ENCODE measurements at regions not wholly inside any gene's neighbourhood (a gene's known extent, or its start where the extent isn't known, plus 50 kb on each side); places are given as distances from the start of the nearest gene placed in this dataset.

GRCh38 chr5:42877431-42877830 is 65.7 kb upstream of the SELENOP start:
- H3K79me2 ChIP-seq (ENCODE audit: low read depth) = no peaks in the 10 kb centered on the region
- H3K4me2 ChIP-seq = no peak overlapping the region

GRCh38 chr5:42876375-42876844 is 64.7 kb upstream of the SELENOP start:
- H3K36me3 ChIP-seq (ENCODE audit: low read depth) = no peaks in the 10 kb centered on the region
- H3K4me2 ChIP-seq = no peak overlapping the region
- POLR2A ChIA-PET (ENCODE audit: unreplicated experiment) = no interaction called here
- no peak for DNase-seq
- intact Hi-C loops (cut with micrococcal nuclease; ENCODE audit: unreplicated experiment) = no loop called here
- H3K4me3 ChIP-seq = no peak overlapping the region
- H3K27me3 ChIP-seq (ENCODE audit: insufficient read depth, low read depth) = no peaks in the 10 kb centered on the region
- H2AFZ ChIP-seq = no peak overlapping the region
- no TSS peak for BruUV-seq (replicated peaks)
- no peak overlapping the region for H3K27ac ChIP-seq
- H3F3A ChIP-seq (ENCODE audit: insufficient read depth, low read depth) = no peaks in the 10 kb centered on the region
- 0 out of 2 replicates have a peak, but pooled peaks cover 10% of the 10 kb centered on the region for H3K9me2 ChIP-seq (ENCODE audit: insufficient read depth)
- no peaks in the 10 kb centered on the region for H3K79me2 ChIP-seq (ENCODE audit: low read depth)
- no peaks in the 10 kb centered on the region for H3K4me1 ChIP-seq (replicated peaks; ENCODE audit: insufficient read depth)
- peaks cover 2% of the 10 kb centered on the region; the same call in 1 of the 2 replicates for H3K9me3 ChIP-seq (ENCODE audit: insufficient read depth, low read depth)
- TF ChIP-seq EZH2 (IDR thresholded peaks at IDR 0.05; ENCODE audit: low read depth) = no peak
- TF ChIP-seq CTCF (conservative IDR thresholded peaks at IDR 0.05) = no peak
- CTCF ChIA-PET = no interaction called here
- no peaks in the 10 kb centered on the region for H4K20me1 ChIP-seq (ENCODE audit: insufficient read depth)

More at GRCh38 chr5:42877431-42877830, 65.7 kb upstream of the SELENOP start:
- POLR2A ChIA-PET (ENCODE audit: unreplicated experiment) = no interaction called here
- Histone ChIP-seq H3K9me3 (ENCODE audit: insufficient read depth, low read depth) (no peaks in the 10 kb centered on the region), H3K4me3 (no peak overlapping the region), H3F3A (ENCODE audit: insufficient read depth, low read depth) (no peaks in the 10 kb centered on the region), H3K36me3 (ENCODE audit: low read depth) (no peaks in the 10 kb centered on the region), H2AFZ (no peak overlapping the region), H4K20me1 (ENCODE audit: insufficient read depth) (no peaks in the 10 kb centered on the region), H3K9me2 (ENCODE audit: insufficient read depth) (0 out of 2 replicates have a peak, but pooled peaks cover 10% of the 10 kb centered on the region), H3K4me1 (replicated peaks; ENCODE audit: insufficient read depth) (no peaks in the 10 kb centered on the region), H3K27me3 (ENCODE audit: insufficient read depth, low read depth) (no peaks in the 10 kb centered on the region), H3K27ac (no peak overlapping the region)
- BruUV-seq (replicated peaks) = no TSS peak
- no peak for DNase-seq
- intact Hi-C loops (cut with micrococcal nuclease; ENCODE audit: unreplicated experiment) = no loop called here
- TF ChIP-seq CTCF (conservative IDR thresholded peaks at IDR 0.05) (no peak), EZH2 (IDR thresholded peaks at IDR 0.05; ENCODE audit: low read depth) (no peak)
- CTCF ChIA-PET = no interaction called here

GRCh38 chr5:42875785-42876374 is 64.2 kb upstream of the SELENOP start:
- Histone ChIP-seq H3K79me2 (ENCODE audit: low read depth) (no peaks in the 10 kb centered on the region), H3F3A (ENCODE audit: insufficient read depth, low read depth) (no peaks in the 10 kb centered on the region), H3K36me3 (ENCODE audit: low read depth) (no peaks in the 10 kb centered on the region), H3K27ac (no peak overlapping the region), H3K9me3 (ENCODE audit: insufficient read depth, low read depth) (peaks cover 4% of the 10 kb centered on the region; the same call in 1 of the 2 replicates), H4K20me1 (ENCODE audit: insufficient read depth) (no peaks in the 10 kb centered on the region), H3K4me2 (no peak overlapping the region), H3K4me1 (replicated peaks; ENCODE audit: insufficient read depth) (no peaks in the 10 kb centered on the region), H3K4me3 (no peak overlapping the region), H2AFZ (no peak overlapping the region), H3K27me3 (ENCODE audit: insufficient read depth, low read depth) (no peaks in the 10 kb centered on the region), H3K9me2 (ENCODE audit: insufficient read depth) (0 out of 2 replicates have a peak, but pooled peaks cover 10% of the 10 kb centered on the region)
- intact Hi-C loops (cut with micrococcal nuclease; ENCODE audit: unreplicated experiment) = no loop called here
- BruUV-seq (replicated peaks) = no TSS peak
- ChIA-PET CTCF (interaction anchor here (0.5 kb wide), 1 partner anchor 13 kb away, joined by 6 read pairs; no protein-coding TSS in a partner anchor), POLR2A (ENCODE audit: unreplicated experiment) (no interaction called here)
- no peak for DNase-seq
- TF ChIP-seq CTCF (conservative IDR thresholded peaks at IDR 0.05) = no peak
- TF ChIP-seq EZH2 (IDR thresholded peaks at IDR 0.05; ENCODE audit: low read depth) = no peak
